ENCODE measurements at regions not wholly inside any gene's neighbourhood (a gene's known extent, or its start where the extent isn't known, plus 50 kb on each side); places are given as distances from the start of the nearest gene placed in this dataset.
A peak's percentile ranks its signal among the peaks of the same experiment; 100 is the strongest.

DNA sequence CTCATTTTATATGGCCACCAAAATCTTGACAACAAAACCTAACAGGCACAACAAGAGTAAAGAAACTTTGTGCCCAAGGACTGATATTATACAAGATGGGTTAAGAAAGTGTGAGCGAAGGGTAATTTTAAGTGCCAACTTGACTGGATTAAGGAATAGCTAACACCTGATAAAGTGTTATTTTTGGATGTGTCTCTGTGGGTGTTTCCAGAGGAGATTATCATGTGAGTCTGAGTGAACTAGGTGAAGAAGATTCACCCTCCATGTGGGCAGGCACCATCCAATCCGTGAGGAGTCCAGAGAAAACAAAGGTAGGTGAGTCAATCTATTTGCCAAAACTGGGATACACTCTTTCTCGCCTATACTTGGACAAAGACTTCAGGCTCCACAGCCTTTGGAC lies 461.6 kb downstream of the ETS1 start:
- FAIRE-seq, result no peak
- DNase-seq (ENCODE audit: insufficient read length, low spot score), result no peak

DNA sequence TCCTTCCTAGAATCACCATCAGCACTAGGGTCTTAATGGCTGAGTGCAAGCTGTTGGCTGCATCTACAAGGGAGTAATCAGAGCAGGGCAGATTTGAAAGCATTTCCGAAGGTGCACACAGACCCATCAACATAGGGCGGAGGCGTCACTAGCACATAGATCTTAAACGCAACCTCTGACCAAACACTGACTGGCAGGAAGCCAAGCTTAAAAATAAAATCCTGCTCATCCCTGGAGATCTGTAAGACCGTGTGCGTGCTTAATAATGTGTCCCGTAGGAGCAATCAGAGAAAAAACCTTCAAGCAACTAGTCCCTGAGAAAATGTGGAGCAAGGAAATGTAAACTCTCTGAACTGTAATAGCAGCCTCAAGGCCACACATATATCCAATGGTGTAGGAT lies 470.5 kb downstream of the ETS1 start:
- DNase-seq (ENCODE audit: insufficient read length, low spot score) (no peak), FAIRE-seq (no peak)

DNA sequence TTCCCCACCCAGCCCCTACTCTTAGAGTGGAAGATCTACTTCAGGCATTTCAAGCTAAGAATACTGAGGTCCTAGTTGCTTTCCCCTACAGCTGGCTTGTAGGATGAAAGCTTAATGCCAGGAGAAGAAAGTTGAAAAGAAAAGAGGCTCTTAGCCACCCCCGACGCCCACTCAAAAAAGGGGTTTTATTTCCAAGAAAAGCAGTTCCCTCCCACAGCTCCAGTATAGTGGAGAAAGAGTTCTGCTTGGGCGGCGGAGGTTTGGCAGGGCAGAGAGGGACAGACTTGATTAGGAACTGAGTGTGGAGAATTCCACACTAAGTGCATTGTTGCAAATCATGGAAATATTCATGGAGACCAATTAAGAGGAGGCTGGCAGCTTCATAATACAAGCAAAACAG lies 470.9 kb downstream of the ETS1 start:
- no peak for DNase-seq (ENCODE audit: insufficient read length, low spot score)

DNA sequence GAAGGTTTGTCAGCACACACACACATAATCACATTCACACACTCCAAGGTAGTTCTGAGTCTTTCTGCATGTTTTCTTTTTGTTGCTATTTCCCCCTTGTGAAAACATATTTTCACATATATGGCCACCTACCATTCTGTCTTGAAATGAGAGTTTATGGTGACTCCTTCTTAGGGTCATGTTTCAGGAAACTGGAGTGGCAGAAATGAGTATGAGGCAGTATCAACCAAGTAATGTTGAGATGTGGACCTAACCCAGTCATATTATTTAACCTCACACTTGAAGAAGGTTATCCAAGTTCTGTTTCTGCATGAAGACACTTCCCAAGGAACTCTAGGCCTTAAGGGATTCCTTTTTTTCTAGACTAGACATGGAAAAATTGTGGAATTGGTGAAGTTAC lies 481.4 kb downstream of the ETS1 start:
- FAIRE-seq (no peak), DNase-seq (ENCODE audit: insufficient read length, low spot score) (no peak)

More for the DNA sequence above, 470.9 kb downstream of the ETS1 start:
- no peak for FAIRE-seq

DNA sequence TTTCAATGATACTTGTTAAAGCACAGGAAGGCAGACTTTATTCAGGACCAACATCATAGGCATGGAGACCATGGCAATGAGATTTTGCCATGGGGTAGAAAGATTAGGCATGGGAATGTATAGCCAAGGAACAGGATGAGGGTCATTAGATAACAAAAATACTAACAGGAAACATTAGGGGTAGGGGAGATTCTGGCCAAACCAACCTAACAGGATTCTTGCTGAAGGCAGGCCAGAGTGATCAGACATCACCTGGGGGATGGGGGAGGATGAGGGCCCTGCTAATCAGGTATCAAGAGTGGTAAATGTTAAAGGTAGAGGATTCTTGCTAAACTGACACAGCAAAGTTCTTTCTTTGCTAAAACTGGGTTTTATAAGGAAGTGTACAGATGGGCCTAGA lies 481.8 kb downstream of the ETS1 start:
- DNase-seq (ENCODE audit: insufficient read length, low spot score) (no peak), FAIRE-seq (no peak)

DNA sequence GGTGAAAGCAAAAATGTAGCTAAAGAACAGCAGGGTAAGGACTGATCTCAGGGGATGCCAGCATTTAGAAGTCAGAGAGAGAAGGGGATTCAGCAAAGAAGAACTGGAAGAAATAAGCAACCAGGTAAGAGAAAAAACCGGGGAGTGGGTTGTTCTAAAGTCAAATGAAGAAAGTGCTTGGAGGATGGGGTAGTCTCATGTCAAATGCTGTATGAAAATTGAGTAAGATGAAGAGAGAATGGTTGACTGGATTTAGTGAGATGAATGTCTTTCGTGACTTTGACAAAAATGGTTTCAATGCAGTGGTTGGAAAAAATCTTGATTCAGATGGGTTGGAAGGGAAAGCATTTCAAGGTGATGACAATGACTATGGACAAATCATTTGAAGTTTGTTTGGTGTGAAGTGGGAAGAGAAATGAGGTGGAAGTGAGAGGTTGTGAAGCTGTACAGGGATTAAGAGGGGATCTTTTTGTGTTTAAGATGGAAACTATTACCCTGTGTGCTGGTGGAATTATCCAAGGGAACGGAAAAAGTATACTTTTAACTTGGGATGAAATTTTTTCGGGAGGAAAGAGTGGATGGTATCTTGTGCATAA lies 484.0 kb downstream of the ETS1 start:
- no peak for FAIRE-seq

GRCh38 chr11:128098781-128099180 lies 488.6 kb downstream of the ETS1 start:
- FAIRE-seq (no peak), DNase-seq (ENCODE audit: insufficient read length, low spot score) (no peak)

More for the DNA sequence above, 484.0 kb downstream of the ETS1 start:
- DNase-seq (ENCODE audit: insufficient read length, low spot score), result no peak

DNA sequence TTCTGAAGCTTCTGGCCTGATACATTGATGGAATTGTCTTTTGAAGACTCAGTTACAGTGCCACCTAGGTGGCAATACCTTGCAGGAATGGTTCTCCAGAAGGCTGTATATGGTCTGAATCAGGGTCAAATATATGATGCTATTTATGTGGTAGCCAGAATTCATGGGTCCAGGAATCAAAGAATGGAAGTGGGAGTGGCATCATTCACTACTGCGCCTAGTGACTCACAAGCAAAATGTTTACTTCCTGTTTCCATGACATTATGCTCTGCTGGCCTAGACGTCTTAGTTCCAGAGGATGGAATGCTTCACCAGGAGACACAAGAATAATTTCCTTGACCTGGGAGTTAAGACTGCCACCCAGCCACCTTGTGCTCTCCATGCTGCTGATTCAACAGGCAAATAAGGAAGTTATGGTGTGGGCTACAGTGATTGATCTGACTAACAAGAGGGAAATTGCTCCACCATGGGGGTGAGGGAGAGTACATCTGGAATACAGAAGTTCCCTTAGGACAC lies 491.8 kb downstream of the ETS1 start:
- no peak for FAIRE-seq

DNA sequence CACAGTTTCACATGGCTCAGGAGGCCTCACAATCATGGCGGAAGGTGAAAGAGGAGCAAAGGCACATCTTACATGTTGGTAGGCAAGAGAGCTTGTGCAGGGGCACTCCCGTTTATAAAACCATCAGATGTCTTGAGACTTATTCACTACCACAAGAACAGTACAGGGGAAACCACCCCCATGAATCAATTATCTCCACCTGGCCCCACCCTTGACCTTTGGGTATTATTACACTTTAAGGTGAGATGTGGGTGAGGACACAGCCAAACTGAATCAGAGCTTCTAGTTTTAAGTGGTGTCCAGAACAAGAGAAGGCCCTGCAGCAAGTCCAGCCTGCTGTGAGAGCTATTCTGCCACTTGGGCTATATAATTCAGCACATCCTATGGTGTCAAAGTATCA lies 493.7 kb downstream of the ETS1 start:
- DNase-seq (ENCODE audit: insufficient read length, low spot score) (no peak), FAIRE-seq (no peak)

More for the DNA sequence above, 491.8 kb downstream of the ETS1 start:
- peak; percentile 1 for DNase-seq (ENCODE audit: insufficient read length, low spot score)

GRCh38 chr11:128089962-128090361 lies 497.4 kb downstream of the ETS1 start:
- DNase-seq (ENCODE audit: insufficient read length, low spot score) (no peak), FAIRE-seq (no peak)

GRCh38 chr11:128086794-128087193 lies 500.6 kb downstream of the ETS1 start:
- DNase-seq (ENCODE audit: insufficient read length, low spot score) (no peak), FAIRE-seq (no peak)

DNA sequence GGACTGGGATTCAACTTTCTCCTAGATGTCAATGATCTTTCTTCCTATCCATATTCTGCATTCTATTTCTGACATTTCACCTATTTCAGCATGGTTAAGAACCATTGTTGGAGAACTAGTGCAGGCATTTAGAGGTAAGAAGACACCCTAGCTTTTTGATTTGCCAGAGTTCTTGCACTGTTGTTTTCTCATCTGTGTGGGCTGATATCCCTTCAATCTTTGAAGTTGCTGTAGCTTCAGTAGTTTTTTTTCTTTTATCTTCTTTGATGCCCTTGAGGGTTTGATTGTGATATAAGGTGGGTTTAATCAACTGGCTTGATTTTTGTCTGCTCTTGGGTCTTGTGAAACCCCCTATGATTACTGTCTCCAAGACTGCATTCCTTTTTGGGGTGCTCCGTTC lies 502.1 kb downstream of the ETS1 start:
- DNase-seq (ENCODE audit: insufficient read length, low spot score), result no peak
- no peak for FAIRE-seq

DNA sequence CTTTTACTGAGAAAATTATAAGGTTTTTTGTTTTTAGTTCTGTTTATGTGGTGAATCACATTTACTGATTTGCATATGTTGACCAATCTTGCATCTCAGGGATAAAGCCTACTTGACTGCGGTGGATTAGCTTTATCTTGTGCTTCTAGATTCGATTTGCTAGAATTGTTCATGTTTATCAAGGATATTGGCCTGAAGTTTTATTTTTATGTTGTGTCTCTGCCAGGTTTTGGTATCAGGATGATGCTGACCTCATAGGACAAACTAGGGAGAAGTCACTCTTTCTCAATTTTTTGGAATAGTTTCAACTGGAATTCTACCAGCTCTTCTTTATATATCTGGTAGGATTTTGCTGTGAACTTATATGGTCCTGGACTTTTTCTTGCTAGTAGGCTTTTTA lies 504.8 kb downstream of the ETS1 start:
- FAIRE-seq, result no peak
- DNase-seq (ENCODE audit: insufficient read length, low spot score), result no peak

DNA sequence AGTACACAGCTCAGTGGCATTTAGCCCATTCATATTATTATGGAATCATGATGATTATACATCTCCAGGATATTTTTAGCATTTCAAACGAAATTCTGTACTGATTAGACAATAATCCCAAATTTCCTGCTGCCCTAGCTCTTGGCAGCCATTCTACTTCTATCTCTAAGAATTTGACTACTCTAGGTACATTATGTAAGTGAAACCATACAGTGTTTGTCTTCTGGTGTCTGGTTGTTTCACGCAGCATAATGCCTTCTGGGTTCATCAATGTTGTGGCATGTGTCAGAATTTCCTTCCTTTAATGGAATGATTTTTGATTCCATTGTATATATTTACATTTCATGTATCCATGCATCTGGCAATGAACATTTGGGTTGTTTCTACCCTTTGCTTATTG lies 517.7 kb downstream of the ETS1 start:
- no peak for DNase-seq (ENCODE audit: insufficient read length, low spot score)
- FAIRE-seq, result no peak

- no peak for DNase-seq (ENCODE audit: insufficient read length, low spot score)
- FAIRE-seq, result no peak
These were observed 519.6 kb downstream of the ETS1 start for GRCh38 chr11:128067780-128068179.

GRCh38 chr11:128066399-128066798 lies 521.0 kb downstream of the ETS1 start:
- DNase-seq (ENCODE audit: insufficient read length, low spot score) (no peak), FAIRE-seq (no peak)

DNA sequence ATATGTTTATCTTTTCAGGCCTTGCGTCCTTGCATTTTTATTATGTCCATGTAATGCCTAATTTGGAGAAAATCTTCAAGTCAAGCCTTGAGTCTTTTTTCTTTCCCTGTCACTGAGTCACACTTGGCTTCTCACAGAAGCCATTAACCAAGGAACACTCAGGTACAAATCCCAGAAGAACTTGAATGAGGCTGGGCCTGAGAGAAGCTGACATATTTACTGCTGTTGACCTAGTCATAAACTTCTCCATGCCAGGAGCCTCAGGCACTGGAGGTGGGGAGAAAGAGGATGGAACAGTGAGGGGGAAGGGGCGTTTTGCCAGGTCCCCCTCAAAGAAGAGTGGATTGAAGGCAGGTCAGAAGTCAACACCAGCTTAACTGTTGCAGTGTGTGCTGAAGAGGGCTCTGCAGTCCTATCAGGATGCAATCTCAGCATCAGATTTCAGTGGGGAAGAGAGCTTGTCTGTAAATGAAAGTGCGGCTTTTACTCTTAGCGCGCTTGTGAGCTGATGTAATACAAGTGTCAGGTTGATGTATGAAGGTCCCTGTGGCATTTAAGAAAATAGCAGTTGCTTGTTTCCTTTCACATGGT lies 526.0 kb downstream of the ETS1 start:
- no peak for FAIRE-seq
- DNase-seq (ENCODE audit: insufficient read length, low spot score), result peak; percentile 40

- no peak for DNase-seq (ENCODE audit: insufficient read length, low spot score)
These were observed 528.7 kb downstream of the ETS1 start for GRCh38 chr11:128058580-128059208.

DNA sequence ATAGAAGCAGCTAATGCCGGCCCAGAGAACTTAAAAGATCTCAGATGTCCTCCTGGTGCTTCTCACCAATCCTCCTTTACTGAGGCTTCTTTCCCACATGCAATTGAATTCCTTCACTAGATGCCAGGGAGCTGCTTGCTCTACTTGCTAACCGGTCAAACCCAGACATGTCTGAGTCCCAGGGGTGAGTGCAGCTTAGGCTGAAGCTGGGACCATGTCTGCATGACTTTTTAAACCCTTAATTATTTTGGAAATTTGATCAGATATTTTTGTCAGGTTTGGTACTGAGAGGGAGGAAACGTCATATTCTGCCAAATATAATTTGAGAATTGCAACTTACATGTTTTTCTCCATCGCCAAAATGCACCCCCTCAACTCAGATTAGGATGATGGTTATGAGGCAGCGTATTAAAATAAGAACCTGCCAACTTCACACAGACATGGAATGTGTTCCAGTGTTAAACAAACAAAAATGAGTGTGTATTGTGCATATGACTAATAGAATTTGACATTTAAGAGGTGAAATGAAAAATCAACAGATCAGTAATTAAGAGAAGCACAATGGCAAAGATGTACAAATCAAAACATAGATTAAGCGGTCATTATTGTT lies 529.5 kb downstream of the ETS1 start:
- no peak for FAIRE-seq
- no peak for DNase-seq (ENCODE audit: insufficient read length, low spot score)

More at GRCh38 chr11:128058580-128059208, 528.7 kb downstream of the ETS1 start:
- no peak for FAIRE-seq

GRCh38 chr11:128055576-128056217 lies 531.7 kb downstream of the ETS1 start:
- FAIRE-seq, result no peak
- no peak for DNase-seq (ENCODE audit: insufficient read length, low spot score)
